WTC11 (cell line): ENCODE measurements at regions not wholly inside any gene's neighbourhood (a gene's known extent, or its start where the extent isn't known, plus 50 kb on each side); places are given as distances from the start of the nearest gene placed in this dataset.

Source experiments
- ATAC-seq: fragments of 200-7000 bp; cut with Tn5 transposase; 2 replicates; pipeline ENCODE4 v1.10.0; 2021; ENCODE audit warnings: mild to moderate bottlenecking, moderate library complexity
- CTCF ChIA-PET: fragments of 300-600 bp; sonication (Branson Sonifier 250); formaldehyde crosslinking; loops from one replicate; lab custom pipeline; 2021; ENCODE audit warnings: antibody characterized with exemption; lab: Charles Lee
- POLR2A ChIA-PET: fragments of 350-600 bp; sonication (Branson Sonifier 250); formaldehyde crosslinking; loops from one replicate; lab custom pipeline; 2021; ENCODE audit warnings: antibody characterized with exemption; lab: Charles Lee
- DNase-seq: peaks from one replicate; pipeline ENCODE4 v3.0.0; 2021; ENCODE audit warnings: low spot score
- H3K27ac Mint-ChIP-seq: 2 replicates; pipeline ENCODE4 v1.8.0; 2021; ENCODE audit warnings: mixed read lengths
- H3K27me3 Mint-ChIP-seq: 2 replicates; pipeline ENCODE4 v1.8.0; 2021; ENCODE audit warnings: low read depth, mild to moderate bottlenecking, moderate library complexity, mixed read lengths
- H3K36me3 Mint-ChIP-seq: 2 replicates; pipeline ENCODE4 v1.8.0; 2021; ENCODE audit warnings: mixed read lengths
- H3K4me1 Mint-ChIP-seq: 2 replicates; pipeline ENCODE4 v1.8.0; 2022; ENCODE audit warnings: mixed read lengths
- H3K4me3 Mint-ChIP-seq: 2 replicates; pipeline ENCODE4 v1.8.0; 2021; ENCODE audit warnings: mild to moderate bottlenecking, moderate library complexity, mixed read lengths
- H3K9me3 Mint-ChIP-seq: 2 replicates; pipeline ENCODE4 v1.8.0; 2021; ENCODE audit warnings: mixed read lengths
- ERG ChIP-seq: fragments of 250-450 bp; sonication (Bioruptor Pico); IDR thresholded peaks from 2 replicates; pipeline ENCODE4 v1.8.0; 2021; ENCODE audit warnings: mild to moderate bottlenecking
- GABPB1 ChIP-seq: sonication (generic); formaldehyde crosslinking; IDR thresholded peaks from 2 replicates; pipeline ENCODE4 v1.8.1; 2023; ENCODE audit warnings: mild to moderate bottlenecking, missing genetic modification reagents
- HMGA2 ChIP-seq: fragments of 250-450 bp; sonication (Bioruptor Pico); IDR thresholded peaks from 2 replicates; pipeline ENCODE4 v1.4.0; 2021; ENCODE audit warnings: mild to moderate bottlenecking, moderate library complexity
- JUN ChIP-seq: sonication (generic); formaldehyde crosslinking; IDR thresholded peaks from 2 replicates; pipeline ENCODE4 v1.8.0; 2023; ENCODE audit warnings: mild to moderate bottlenecking, missing genetic modification reagents
- MLX ChIP-seq: sonication (generic); formaldehyde crosslinking; IDR thresholded peaks from 2 replicates; pipeline ENCODE4 v1.8.1; 2023; ENCODE audit warnings: mild to moderate bottlenecking, missing genetic modification reagents, moderate library complexity
- NFATC4 ChIP-seq: fragments of 250-450 bp; sonication (Bioruptor Pico); IDR thresholded peaks from 2 replicates; pipeline ENCODE4 v1.9.0; 2021; ENCODE audit warnings: mild to moderate bottlenecking
- NFE2L1 ChIP-seq: sonication (generic); formaldehyde crosslinking; IDR thresholded peaks from 2 replicates; pipeline ENCODE4 v1.8.1; 2023; ENCODE audit warnings: missing genetic modification reagents
- NR1H2 ChIP-seq: sonication (generic); formaldehyde crosslinking; IDR thresholded peaks from 2 replicates; pipeline ENCODE4 v1.9.0; 2021; ENCODE audit warnings: mild to moderate bottlenecking, moderate library complexity, missing genetic modification reagents
- NR3C1 ChIP-seq: sonication (generic); formaldehyde crosslinking; conservative IDR thresholded peaks from 2 replicates; pipeline ENCODE4 v1.8.1; 2023; ENCODE audit warnings: low read depth, mild to moderate bottlenecking, missing genetic modification reagents
- SMAD3 ChIP-seq: sonication (generic); formaldehyde crosslinking; IDR thresholded peaks from 2 replicates; pipeline ENCODE4 v1.8.0; 2022; ENCODE audit warnings: missing genetic modification reagents, mild to moderate bottlenecking, borderline replicate concordance
- SOX15 ChIP-seq: fragments of 250-450 bp; sonication (Bioruptor Pico); IDR thresholded peaks from 2 replicates; pipeline ENCODE4 v1.9.0; 2021; ENCODE audit warnings: mild to moderate bottlenecking
- ZBTB21 ChIP-seq: sonication (generic); formaldehyde crosslinking; IDR thresholded peaks from 2 replicates; pipeline ENCODE4 v1.8.1; 2023; ENCODE audit warnings: mild to moderate bottlenecking, missing genetic modification reagents, borderline replicate concordance
- ZNF219 ChIP-seq: sonication (generic); formaldehyde crosslinking; IDR thresholded peaks from 2 replicates; pipeline ENCODE4 v1.8.0; 2023; ENCODE audit warnings: missing genetic modification reagents, mild to moderate bottlenecking, borderline replicate concordance
- TF ChIP-seq, protein P1 (sequence below): fragments of 200-600 bp; IDR thresholded peaks from 2 replicates; pipeline ENCODE4 v1.8.0; 2022; ENCODE audit warnings: antibody characterized with exemption
- TF ChIP-seq, protein P2 (sequence below): sonication (generic); formaldehyde crosslinking; IDR thresholded peaks from 2 replicates; pipeline ENCODE4 v1.8.1; 2022; ENCODE audit warnings: low read depth, missing genetic modification reagents, borderline replicate concordance
- TF ChIP-seq, protein P3 (sequence below): fragments of 250-450 bp; sonication (Bioruptor Pico); IDR thresholded peaks from 2 replicates; pipeline ENCODE4 v1.9.0; 2021; ENCODE audit warnings: mild to moderate bottlenecking, borderline replicate concordance
- TF ChIP-seq, protein P4 (sequence below): sonication (generic); formaldehyde crosslinking; IDR thresholded peaks from 2 replicates; pipeline ENCODE4 v1.8.1; 2022; ENCODE audit warnings: mild to moderate bottlenecking, missing genetic modification reagents, moderate library complexity, borderline replicate concordance

DNA sequence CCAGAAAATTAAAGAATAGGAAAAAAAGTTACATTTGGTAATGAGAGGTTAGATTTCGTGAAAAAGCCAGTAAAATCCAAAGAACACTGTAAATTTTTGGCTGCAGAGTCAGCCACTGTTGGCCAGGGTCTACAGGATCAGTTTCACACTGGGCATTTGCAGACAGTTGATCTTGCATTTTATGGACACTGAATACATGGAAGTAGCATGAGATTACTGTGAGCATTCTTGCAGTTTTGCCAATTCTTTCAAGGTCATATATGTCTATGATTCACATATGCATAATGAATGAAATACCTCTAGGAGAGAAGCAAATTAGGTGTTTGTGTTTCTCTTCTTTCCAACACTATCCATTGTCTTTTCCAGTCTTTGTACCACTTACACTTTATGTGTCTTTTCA, 200.8 kb upstream of the DPYD start (continued):
- TF ChIP-seq, protein P1, sequence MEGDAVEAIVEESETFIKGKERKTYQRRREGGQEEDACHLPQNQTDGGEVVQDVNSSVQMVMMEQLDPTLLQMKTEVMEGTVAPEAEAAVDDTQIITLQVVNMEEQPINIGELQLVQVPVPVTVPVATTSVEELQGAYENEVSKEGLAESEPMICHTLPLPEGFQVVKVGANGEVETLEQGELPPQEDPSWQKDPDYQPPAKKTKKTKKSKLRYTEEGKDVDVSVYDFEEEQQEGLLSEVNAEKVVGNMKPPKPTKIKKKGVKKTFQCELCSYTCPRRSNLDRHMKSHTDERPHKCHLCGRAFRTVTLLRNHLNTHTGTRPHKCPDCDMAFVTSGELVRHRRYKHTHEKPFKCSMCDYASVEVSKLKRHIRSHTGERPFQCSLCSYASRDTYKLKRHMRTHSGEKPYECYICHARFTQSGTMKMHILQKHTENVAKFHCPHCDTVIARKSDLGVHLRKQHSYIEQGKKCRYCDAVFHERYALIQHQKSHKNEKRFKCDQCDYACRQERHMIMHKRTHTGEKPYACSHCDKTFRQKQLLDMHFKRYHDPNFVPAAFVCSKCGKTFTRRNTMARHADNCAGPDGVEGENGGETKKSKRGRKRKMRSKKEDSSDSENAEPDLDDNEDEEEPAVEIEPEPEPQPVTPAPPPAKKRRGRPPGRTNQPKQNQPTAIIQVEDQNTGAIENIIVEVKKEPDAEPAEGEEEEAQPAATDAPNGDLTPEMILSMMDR = no peak
- TF ChIP-seq, protein P2, sequence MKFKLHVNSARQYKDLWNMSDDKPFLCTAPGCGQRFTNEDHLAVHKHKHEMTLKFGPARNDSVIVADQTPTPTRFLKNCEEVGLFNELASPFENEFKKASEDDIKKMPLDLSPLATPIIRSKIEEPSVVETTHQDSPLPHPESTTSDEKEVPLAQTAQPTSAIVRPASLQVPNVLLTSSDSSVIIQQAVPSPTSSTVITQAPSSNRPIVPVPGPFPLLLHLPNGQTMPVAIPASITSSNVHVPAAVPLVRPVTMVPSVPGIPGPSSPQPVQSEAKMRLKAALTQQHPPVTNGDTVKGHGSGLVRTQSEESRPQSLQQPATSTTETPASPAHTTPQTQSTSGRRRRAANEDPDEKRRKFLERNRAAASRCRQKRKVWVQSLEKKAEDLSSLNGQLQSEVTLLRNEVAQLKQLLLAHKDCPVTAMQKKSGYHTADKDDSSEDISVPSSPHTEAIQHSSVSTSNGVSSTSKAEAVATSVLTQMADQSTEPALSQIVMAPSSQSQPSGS (CRISPR knock-in tag) = no peak
- TF ChIP-seq SMAD3 = no peak
- TF ChIP-seq NFATC4 (CRISPR knock-in tag) = no peak
- TF ChIP-seq SOX15 = no peak
- no peak for TF ChIP-seq NFE2L1 (CRISPR knock-in tag)
- TF ChIP-seq ZNF219 (CRISPR knock-in tag) = no peak

- no peaks in the 10 kb centered on the region for H3K4me1 Mint-ChIP-seq
- peak; percentile 26; the same call in 1 of the 2 replicates for ATAC-seq
- ChIA-PET POLR2A (no interaction called here), CTCF (interaction anchor here (0.9 kb wide), 1 partner anchor 349 kb away, joined by 3 read pairs; no protein-coding TSS in a partner anchor)
- H3K9me3 Mint-ChIP-seq = peaks cover 4% of the 10 kb centered on the region
- peak; percentile 12 for DNase-seq
- no peaks in the 10 kb centered on the region for H3K36me3 Mint-ChIP-seq
- H3K4me3 Mint-ChIP-seq = no peak overlapping the region
- no peaks in the 10 kb centered on the region for H3K27me3 Mint-ChIP-seq
- no peak overlapping the region for H3K27ac Mint-ChIP-seq
- TF ChIP-seq, protein P3, sequence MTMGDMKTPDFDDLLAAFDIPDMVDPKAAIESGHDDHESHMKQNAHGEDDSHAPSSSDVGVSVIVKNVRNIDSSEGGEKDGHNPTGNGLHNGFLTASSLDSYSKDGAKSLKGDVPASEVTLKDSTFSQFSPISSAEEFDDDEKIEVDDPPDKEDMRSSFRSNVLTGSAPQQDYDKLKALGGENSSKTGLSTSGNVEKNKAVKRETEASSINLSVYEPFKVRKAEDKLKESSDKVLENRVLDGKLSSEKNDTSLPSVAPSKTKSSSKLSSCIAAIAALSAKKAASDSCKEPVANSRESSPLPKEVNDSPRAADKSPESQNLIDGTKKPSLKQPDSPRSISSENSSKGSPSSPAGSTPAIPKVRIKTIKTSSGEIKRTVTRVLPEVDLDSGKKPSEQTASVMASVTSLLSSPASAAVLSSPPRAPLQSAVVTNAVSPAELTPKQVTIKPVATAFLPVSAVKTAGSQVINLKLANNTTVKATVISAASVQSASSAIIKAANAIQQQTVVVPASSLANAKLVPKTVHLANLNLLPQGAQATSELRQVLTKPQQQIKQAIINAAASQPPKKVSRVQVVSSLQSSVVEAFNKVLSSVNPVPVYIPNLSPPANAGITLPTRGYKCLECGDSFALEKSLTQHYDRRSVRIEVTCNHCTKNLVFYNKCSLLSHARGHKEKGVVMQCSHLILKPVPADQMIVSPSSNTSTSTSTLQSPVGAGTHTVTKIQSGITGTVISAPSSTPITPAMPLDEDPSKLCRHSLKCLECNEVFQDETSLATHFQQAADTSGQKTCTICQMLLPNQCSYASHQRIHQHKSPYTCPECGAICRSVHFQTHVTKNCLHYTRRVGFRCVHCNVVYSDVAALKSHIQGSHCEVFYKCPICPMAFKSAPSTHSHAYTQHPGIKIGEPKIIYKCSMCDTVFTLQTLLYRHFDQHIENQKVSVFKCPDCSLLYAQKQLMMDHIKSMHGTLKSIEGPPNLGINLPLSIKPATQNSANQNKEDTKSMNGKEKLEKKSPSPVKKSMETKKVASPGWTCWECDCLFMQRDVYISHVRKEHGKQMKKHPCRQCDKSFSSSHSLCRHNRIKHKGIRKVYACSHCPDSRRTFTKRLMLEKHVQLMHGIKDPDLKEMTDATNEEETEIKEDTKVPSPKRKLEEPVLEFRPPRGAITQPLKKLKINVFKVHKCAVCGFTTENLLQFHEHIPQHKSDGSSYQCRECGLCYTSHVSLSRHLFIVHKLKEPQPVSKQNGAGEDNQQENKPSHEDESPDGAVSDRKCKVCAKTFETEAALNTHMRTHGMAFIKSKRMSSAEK (CRISPR knock-in tag) = no peak
- TF ChIP-seq JUN (CRISPR knock-in tag) = no peak
- TF ChIP-seq HMGA2 (CRISPR knock-in tag) = peak; percentile 64; the same call in 1 of the 2 replicates
- TF ChIP-seq, all 79 proteins: peak for 1
These were observed 199.0 kb upstream of the DPYD start for GRCh38 chr1:98119796-98120195.

DNA sequence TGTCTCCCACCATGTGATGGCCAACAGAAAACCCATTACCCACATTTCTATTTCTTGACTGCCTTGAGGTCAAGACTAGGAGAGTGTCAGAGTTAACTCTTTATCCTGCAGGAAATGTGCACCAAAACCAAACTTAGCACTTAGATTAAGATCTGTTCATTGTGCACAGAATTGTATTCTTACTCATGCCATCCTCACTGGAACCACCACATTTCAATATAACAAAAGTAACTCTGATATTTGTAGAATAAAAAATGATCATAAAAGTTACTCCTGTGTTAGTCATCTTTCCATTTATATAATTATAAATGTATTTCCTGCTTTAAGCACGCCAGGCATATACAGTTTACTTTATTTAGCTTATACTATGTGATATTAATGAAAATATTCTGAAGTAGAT, 193.0 kb upstream of the DPYD start:
- Mint-ChIP-seq H3K27ac (no peak overlapping the region), H3K4me1 (no peaks in the 10 kb centered on the region), H3K27me3 (no peaks in the 10 kb centered on the region), H3K9me3 (no peaks in the 10 kb centered on the region), H3K4me3 (no peak overlapping the region), H3K36me3 (no peaks in the 10 kb centered on the region)
- POLR2A ChIA-PET = no interaction called here
- CTCF ChIA-PET = no interaction called here
- ATAC-seq (no peak), DNase-seq (no peak)
- TF ChIP-seq, protein P2 (CRISPR knock-in tag) = no peak
- no peak for TF ChIP-seq NR1H2 (CRISPR knock-in tag)

DNA sequence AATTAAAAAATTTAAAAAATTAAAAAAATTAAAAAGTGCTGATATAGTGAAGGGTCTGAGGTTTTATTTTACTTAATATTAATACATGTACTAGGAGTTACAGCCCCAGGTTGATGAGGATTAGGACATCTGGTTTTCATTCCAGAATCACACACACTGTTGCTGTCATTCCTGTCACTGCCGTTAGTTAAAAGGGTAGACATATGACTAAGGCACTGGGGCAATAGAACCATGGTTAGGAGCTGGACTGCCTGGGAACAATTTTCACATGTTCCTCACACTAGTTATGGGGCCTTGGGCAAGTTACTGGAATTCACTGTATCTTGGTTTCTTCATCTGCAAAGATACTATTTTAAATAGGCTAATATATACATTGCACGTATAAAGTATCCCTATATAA, 191.8 kb upstream of the DPYD start:
- POLR2A ChIA-PET = no interaction called here
- H3K27me3 Mint-ChIP-seq = no peaks in the 10 kb centered on the region
- no peak for TF ChIP-seq MLX (CRISPR knock-in tag)
- TF ChIP-seq, protein P4, sequence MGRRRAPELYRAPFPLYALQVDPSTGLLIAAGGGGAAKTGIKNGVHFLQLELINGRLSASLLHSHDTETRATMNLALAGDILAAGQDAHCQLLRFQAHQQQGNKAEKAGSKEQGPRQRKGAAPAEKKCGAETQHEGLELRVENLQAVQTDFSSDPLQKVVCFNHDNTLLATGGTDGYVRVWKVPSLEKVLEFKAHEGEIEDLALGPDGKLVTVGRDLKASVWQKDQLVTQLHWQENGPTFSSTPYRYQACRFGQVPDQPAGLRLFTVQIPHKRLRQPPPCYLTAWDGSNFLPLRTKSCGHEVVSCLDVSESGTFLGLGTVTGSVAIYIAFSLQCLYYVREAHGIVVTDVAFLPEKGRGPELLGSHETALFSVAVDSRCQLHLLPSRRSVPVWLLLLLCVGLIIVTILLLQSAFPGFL (CRISPR knock-in tag) = no peak
- no peak for TF ChIP-seq ZBTB21 (CRISPR knock-in tag)
- no peak for TF ChIP-seq ERG
- TF ChIP-seq ZNF219 (CRISPR knock-in tag) = no peak
- TF ChIP-seq GABPB1 = no peak
- no peak for TF ChIP-seq NR3C1 (CRISPR knock-in tag)

More for the DNA sequence above, 191.8 kb upstream of the DPYD start:
- Mint-ChIP-seq H3K4me3 (no peak overlapping the region), H3K27ac (no peak overlapping the region), H3K4me1 (no peaks in the 10 kb centered on the region), H3K9me3 (peaks cover 9% of the 10 kb centered on the region), H3K36me3 (peaks cover 8% of the 10 kb centered on the region)
- CTCF ChIA-PET = interaction anchor here (0.6 kb wide), 1 partner anchor 8 kb away, joined by 3 read pairs; no protein-coding TSS in a partner anchor
- DNase-seq = no peak
- no peak for ATAC-seq
